BLaER1 (cell line): ENCODE measurements at regions not wholly inside any gene's neighbourhood (a gene's known extent, or its start where the extent isn't known, plus 50 kb on each side); places are given as distances from the start of the nearest gene placed in this dataset.
"Not testable (repeated sequence)": the region's sequence is repeated elsewhere in the genome, so short reads cannot be mapped to it uniquely, and the experiment has no call there.

ENCODE experiments used
- H3K27ac ChIP-seq: shearing (Covaris generic); formaldehyde crosslinking; 2 replicates; pipeline ENCODE4 v1.8.1; 2022
- H3K27me3 ChIP-seq: shearing (Covaris generic); formaldehyde crosslinking; 2 replicates; pipeline ENCODE4 v1.8.1; 2022
- H3K36me3 ChIP-seq: shearing (Covaris generic); formaldehyde crosslinking; 2 replicates; pipeline ENCODE4 v1.8.1; 2022
- H3K4me1 ChIP-seq: shearing (Covaris generic); formaldehyde crosslinking; 2 replicates; pipeline ENCODE4 v1.8.1; 2022
- H3K4me2 ChIP-seq: shearing (Covaris generic); formaldehyde crosslinking; 2 replicates; pipeline ENCODE4 v1.8.1; 2022
- H3K4me3 ChIP-seq: shearing (Covaris generic); formaldehyde crosslinking; 2 replicates; pipeline ENCODE4 v1.8.1; 2022
- H3K9ac ChIP-seq: shearing (Covaris generic); formaldehyde crosslinking; 2 replicates; pipeline ENCODE4 v1.8.1; 2022
- H3K9me3 ChIP-seq: shearing (Covaris generic); formaldehyde crosslinking; 2 replicates; pipeline ENCODE4 v1.8.1; 2022
- H4K20me1 ChIP-seq: shearing (Covaris generic); formaldehyde crosslinking; 2 replicates; pipeline ENCODE4 v1.8.1; 2022
- Cebpa-rat ChIP-seq: shearing (Covaris generic); IDR thresholded peaks from 2 replicates; pipeline ENCODE4 v1.8.1; 2022

DNA sequence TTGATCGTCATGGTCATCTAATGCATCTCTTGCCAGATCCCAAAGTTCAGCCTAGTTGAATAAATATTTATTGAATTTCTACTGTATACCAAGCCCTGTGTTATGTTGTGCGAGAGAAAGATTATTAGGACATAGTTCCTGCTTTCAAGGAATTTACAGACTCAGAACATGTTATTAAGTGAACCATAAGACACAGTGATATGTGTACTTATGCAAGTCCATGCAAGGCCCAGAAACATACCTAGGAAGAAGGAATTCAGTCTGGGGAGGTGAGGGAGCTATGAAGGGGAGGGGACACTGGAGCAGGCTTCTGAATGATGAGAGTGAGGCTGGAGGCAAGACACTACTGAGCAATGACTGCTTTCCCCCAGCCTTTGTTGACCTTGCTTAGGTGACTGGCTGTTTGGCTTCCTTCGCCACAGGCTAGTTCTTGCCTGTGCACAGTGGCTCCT is 81.4 kb downstream of the ACAA2 start:
- Histone ChIP-seq H3K27me3 (no peaks in the 10 kb centered on the region), H3K4me1 (no peaks in the 10 kb centered on the region), H3K4me2 (no peak overlapping the region), H4K20me1 (no peaks in the 10 kb centered on the region), H3K4me3 (no peak overlapping the region), H3K9ac (no peak overlapping the region), H3K27ac (no peak overlapping the region), H3K36me3 (no peaks in the 10 kb centered on the region), H3K9me3 (no peaks in the 10 kb centered on the region)
- no peak for TF ChIP-seq Cebpa-rat

DNA sequence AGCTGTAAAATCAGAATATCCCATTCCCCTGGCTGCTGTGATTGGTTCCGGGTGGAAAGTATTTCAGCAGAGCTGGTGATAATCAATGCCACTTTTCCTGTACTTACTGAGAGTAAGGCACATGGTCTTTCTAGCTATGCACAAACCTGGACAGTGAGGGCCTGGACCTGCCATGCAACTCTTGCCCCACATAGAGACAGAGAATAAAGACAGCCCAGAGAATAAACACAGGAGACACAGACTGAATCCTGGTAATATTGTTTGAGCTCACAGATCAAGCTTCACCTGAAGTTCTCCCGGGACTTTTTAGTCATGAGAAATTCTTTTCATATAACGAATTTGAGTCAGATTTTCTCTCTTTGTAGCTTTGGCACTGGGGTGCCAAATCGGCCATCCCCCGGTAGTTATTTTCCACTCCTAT is 81.9 kb downstream of the ACAA2 start:
- no peaks in the 10 kb centered on the region for H3K36me3 ChIP-seq
- H3K4me2 ChIP-seq, result no peak overlapping the region
- no peaks in the 10 kb centered on the region for H3K27me3 ChIP-seq
- no peak for TF ChIP-seq Cebpa-rat
- H3K4me1 ChIP-seq, result no peaks in the 10 kb centered on the region
- no peaks in the 10 kb centered on the region for H3K9me3 ChIP-seq
- no peak overlapping the region for H3K4me3 ChIP-seq
- H3K27ac ChIP-seq, result no peak overlapping the region
- H4K20me1 ChIP-seq, result no peaks in the 10 kb centered on the region
- H3K9ac ChIP-seq, result no peak overlapping the region

DNA sequence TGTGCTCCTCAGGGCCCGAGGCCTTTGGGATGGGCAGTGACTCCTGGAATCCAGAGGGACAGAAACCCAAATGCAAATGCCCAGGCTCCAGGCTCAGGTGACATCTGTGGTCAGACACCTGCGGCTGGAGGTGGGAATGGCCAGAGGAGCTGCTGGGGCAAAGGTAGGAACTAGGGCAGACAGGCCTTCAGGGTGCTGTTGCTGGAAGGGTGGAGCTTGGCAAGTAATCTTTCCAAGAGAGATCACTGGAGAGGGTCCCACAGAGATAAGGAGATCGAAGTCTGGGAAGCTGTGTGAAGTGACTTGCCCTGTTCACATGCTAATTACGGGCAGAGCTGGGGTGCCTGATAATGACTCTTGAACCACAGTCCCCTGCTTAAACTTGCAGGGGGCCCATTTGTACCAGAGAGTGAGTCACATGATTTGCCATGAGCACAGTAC is 82.4 kb downstream of the ACAA2 start:
- Histone ChIP-seq H3K9me3 (no peaks in the 10 kb centered on the region), H3K27me3 (no peaks in the 10 kb centered on the region), H3K4me3 (no peak overlapping the region), H3K36me3 (no peaks in the 10 kb centered on the region), H3K4me1 (no peaks in the 10 kb centered on the region), H3K4me2 (no peak overlapping the region), H3K9ac (no peak overlapping the region), H3K27ac (no peak overlapping the region), H4K20me1 (no peaks in the 10 kb centered on the region)
- TF ChIP-seq Cebpa-rat, result no peak

DNA sequence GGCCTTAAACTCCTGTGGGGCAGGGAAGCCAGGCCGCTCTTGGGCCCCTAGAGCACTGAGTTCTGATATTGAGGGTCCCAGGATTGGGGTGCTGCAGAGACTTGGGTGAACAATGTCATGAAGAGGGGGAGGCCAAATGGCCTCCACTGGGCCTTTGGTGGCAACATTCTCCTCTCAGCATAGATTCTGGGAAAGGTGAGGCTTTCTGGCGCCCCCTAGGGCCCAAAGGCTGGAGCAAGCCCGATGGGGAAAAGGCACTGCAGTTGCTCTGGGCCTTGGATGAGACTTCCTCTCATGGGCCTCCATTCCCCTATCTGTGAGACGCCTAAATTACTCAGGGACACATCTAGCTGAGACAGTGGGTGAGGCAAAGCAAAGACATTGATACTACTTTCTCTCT is 84.8 kb downstream of the ACAA2 start:
- H3K4me2 ChIP-seq, result no peak overlapping the region

DNA sequence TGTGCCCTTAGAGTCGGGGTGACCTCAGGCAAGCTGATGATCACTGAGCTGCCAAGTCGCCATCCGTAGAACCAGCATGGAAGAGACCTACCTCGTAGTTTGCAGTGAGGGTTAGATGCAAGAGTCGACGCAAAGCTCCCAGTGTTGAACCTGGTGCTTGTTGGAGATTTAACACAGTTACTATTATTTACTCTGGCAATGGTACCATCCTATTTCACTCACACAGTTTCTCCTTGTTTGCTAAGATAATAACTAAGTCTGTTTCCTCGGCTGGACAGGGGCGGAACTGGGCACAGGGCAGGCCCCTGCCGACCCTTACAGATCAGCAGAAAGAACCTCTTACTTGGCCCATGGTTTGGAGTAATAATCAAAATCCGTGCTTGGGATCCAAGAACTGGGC is 85.5 kb downstream of the ACAA2 start:
- H3K36me3 ChIP-seq, result no peaks in the 10 kb centered on the region
- H4K20me1 ChIP-seq, result no peaks in the 10 kb centered on the region
- no peaks in the 10 kb centered on the region for H3K9me3 ChIP-seq
- TF ChIP-seq Cebpa-rat, result no peak
- no peak overlapping the region for H3K9ac ChIP-seq
- H3K27ac ChIP-seq, result no peak overlapping the region
- H3K27me3 ChIP-seq, result no peaks in the 10 kb centered on the region
- no peak overlapping the region for H3K4me3 ChIP-seq
- no peak overlapping the region for H3K4me2 ChIP-seq
- H3K4me1 ChIP-seq, result no peaks in the 10 kb centered on the region

More for the DNA sequence above, 84.8 kb downstream of the ACAA2 start:
- Histone ChIP-seq H3K9ac (no peak overlapping the region), H3K27me3 (no peaks in the 10 kb centered on the region), H3K9me3 (no peaks in the 10 kb centered on the region), H3K27ac (no peak overlapping the region), H3K4me1 (no peaks in the 10 kb centered on the region), H4K20me1 (no peaks in the 10 kb centered on the region), H3K4me3 (no peak overlapping the region), H3K36me3 (no peaks in the 10 kb centered on the region)
- no peak for TF ChIP-seq Cebpa-rat

DNA sequence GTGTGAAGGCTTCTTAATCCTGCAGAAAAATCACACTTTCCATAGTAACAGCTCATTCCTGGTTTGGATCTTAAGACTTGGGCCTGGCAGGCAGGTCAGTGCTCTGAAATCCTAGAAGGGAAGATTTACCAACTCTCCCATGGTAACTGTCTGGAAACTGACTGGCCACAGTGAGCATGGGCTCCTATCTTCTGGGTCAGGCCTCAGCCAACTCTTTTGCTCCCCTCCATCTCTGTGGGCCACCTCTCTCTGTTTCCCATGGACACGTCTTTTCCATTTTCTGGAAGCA is 86.7 kb downstream of the ACAA2 start:
- no peak overlapping the region for H3K4me2 ChIP-seq
- no peak overlapping the region for H3K27ac ChIP-seq
- H3K4me3 ChIP-seq, result no peak overlapping the region
- H3K27me3 ChIP-seq, result no peaks in the 10 kb centered on the region
- no peak for TF ChIP-seq Cebpa-rat
- no peaks in the 10 kb centered on the region for H3K36me3 ChIP-seq
- no peaks in the 10 kb centered on the region for H3K9me3 ChIP-seq
- H4K20me1 ChIP-seq, result no peaks in the 10 kb centered on the region
- H3K4me1 ChIP-seq, result no peaks in the 10 kb centered on the region
- H3K9ac ChIP-seq, result no peak overlapping the region

DNA sequence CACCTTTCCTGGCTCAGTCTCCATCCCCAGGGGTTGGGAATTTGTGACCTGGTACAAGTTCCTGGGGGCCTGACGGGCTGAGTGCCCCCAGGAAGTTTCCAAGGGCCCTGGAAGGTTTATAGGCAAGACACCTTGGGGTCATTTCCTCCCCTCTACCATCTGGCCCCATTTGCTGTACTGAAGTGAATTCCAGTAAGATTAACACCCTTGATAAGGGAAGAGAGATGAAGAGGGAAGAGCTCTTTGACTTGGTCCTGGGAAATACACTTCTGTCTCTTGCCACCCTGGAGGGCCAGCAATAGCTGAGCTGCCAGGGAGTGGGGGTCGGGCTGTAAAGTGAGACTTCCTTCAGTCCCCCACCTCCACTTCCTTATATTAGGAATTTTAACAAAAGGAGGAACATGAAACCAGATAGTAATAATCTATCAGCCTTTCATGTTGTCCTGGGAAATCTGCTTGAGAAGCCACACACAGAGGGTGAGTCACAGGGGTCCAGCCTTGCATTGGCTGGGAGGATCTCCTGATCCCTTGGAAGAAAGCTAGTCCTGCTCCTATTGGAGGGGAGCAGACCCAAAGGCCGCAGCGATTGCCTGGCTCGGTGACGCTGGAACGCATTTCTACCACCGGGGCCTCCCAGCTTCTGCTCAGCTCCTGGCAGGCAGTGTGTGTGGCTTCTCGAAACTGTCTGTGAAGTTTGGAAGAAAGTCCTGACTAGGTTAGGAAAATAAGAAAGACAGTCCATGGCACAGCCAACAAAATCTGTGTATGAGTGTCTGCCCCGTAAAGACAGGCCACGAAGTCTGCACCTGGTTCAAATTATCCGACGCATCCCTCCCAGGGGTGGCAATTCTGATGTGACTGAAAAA is 87.3 kb downstream of the ACAA2 start:
- H3K27ac ChIP-seq, result no peak overlapping the region
- H3K4me2 ChIP-seq, result no peak overlapping the region
- H3K9ac ChIP-seq, result no peak overlapping the region

DNA sequence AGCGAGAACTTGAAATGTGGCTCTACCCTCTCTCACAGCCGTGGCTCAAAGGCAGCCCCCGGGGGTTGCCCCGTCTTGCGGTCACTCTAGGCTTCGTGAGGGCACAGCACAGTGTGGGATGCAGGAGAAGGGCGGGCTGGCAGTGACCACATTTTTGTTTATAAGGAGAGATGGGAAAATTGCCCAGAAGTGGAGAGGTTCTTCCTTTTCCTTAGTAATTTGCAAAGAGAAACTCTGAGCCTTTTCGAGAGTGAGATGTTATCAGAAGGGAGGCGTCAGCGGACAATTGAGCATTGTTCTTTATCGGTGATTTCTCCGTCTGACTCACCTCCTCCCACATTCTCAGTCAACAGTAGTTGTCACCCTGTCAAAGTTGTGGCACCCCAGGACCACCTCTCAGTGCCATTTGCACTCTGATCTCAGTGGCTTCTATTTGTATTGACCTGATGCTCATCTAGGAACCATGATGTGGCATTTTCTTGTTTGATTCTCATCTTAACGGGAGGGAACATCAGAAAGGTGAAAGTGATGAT is 89.6 kb downstream of the ACAA2 start:
- H3K4me3 ChIP-seq, result no peak overlapping the region
- no peaks in the 10 kb centered on the region for H3K4me1 ChIP-seq
- H3K27ac ChIP-seq, result no peak overlapping the region
- no peak for TF ChIP-seq Cebpa-rat
- H3K9me3 ChIP-seq, result no peaks in the 10 kb centered on the region
- no peak overlapping the region for H3K4me2 ChIP-seq
- no peaks in the 10 kb centered on the region for H3K36me3 ChIP-seq
- H3K9ac ChIP-seq, result no peak overlapping the region
- no peaks in the 10 kb centered on the region for H3K27me3 ChIP-seq
- no peaks in the 10 kb centered on the region for H4K20me1 ChIP-seq

More for the DNA sequence above, 87.3 kb downstream of the ACAA2 start:
- Histone ChIP-seq H3K4me1 (no peaks in the 10 kb centered on the region), H3K9me3 (no peaks in the 10 kb centered on the region), H3K4me3 (no peak overlapping the region), H3K27me3 (no peaks in the 10 kb centered on the region), H3K36me3 (no peaks in the 10 kb centered on the region), H4K20me1 (no peaks in the 10 kb centered on the region)
- TF ChIP-seq Cebpa-rat, result no peak

DNA sequence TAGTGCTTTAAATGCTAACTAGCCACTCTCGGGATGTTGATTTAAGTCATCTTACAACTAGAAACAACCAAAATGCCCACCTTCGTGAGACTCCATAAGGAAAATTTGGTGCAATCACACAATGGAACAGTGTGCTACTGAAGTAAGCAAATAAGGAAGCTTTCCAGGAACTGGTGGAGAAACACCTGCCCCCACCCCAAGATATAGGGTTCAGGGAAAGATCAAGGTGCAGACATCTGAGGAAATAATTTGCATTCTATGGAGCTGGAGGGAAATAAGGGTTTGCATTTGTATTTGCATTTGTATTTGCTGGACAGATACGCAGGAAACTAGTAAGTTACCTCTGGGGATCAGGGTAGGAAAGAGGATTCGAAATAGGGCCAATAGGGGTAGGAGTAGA is 90.9 kb downstream of the ACAA2 start:
- Histone ChIP-seq H3K9ac (no peak overlapping the region), H3K9me3 (no peaks in the 10 kb centered on the region), H3K4me2 (no peak overlapping the region), H4K20me1 (no peaks in the 10 kb centered on the region), H3K27me3 (no peaks in the 10 kb centered on the region), H3K4me3 (no peak overlapping the region), H3K4me1 (no peaks in the 10 kb centered on the region), H3K27ac (no peak overlapping the region), H3K36me3 (no peaks in the 10 kb centered on the region)
- no peak for TF ChIP-seq Cebpa-rat

DNA sequence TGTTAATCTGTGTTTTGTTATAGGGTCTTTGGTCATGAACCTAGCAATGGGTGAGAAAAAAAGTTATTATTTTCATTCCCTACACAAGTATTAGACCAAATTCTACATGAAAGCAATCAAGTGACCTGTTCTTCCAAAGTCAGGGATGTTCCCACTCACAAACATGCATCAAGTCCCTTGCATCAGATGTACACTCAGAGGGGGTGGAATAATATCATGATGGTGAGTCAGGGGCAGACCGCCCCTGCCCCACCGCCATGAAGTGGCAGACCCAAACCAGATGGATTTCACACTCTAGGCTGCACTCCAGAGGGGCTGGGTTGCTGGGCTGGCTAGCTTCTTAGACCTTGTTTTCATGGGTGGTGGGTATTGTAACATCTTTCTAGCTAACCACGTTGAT is 91.4 kb downstream of the ACAA2 start:
- H3K27ac ChIP-seq, result no peak overlapping the region
- H3K9me3 ChIP-seq, result no peaks in the 10 kb centered on the region
- H3K9ac ChIP-seq, result no peak overlapping the region
- H3K4me1 ChIP-seq, result no peaks in the 10 kb centered on the region
- no peaks in the 10 kb centered on the region for H3K27me3 ChIP-seq
- no peak for TF ChIP-seq Cebpa-rat
- no peaks in the 10 kb centered on the region for H4K20me1 ChIP-seq
- H3K4me3 ChIP-seq, result no peak overlapping the region
- H3K36me3 ChIP-seq, result no peaks in the 10 kb centered on the region
- H3K4me2 ChIP-seq, result no peak overlapping the region

DNA sequence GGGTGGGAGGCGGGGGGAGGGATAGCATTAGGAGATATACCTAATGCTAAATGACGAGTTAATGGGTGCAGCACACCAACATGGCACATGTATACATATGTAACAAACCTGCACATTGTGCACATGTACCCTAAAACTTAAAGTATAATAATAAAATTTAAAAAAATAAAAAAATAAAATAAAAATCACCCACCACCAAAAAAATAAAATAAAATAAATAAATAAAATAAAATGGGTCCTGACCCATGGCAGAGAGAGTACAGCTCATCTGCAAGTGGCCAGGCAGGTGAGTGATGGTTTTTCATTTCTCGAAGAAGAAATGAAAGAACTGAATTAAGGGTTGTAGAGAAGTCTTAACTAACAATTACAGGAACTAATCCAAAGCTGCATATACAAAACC is 92.4 kb downstream of the ACAA2 start:
- not testable (repeated sequence) for H3K9me3 ChIP-seq, H3K4me2 ChIP-seq, H4K20me1 ChIP-seq, H3K27me3 ChIP-seq, H3K27ac ChIP-seq, H3K36me3 ChIP-seq, H3K9ac ChIP-seq, H3K4me3 ChIP-seq, H3K4me1 ChIP-seq
